ENCODE measurements at regions not wholly inside any gene's neighbourhood (a gene's known extent, or its start where the extent isn't known, plus 50 kb on each side); places are given as distances from the start of the nearest gene placed in this dataset.
"Not testable (repeated sequence)": the region's sequence is repeated elsewhere in the genome, so short reads cannot be mapped to it uniquely, and the experiment has no call there.

DNA sequence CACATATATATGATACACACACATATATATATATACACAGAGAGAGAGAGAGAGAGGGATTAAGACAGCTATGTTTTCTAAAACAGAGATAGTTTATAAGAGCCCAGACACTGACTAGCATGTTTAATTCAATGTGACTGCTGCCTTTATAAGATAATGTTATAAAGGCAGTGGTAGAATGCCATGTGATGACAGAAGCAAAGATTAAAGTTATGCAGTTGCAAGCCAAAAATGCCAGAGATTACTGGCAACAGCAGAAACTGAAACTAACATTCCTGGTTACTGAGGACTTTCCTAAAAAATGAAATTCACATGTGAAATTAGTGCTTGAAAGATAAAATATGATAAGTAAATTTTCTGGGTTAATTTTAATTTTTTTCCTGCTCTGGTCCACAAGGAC, 1888.9 kb downstream of the LRRC4C start:
- Mint-ChIP-seq H3K4me3 (no peak overlapping the region), H3K27me3 (no peaks in the 10 kb centered on the region), H3K27ac (no peak overlapping the region), H3K4me1 (ENCODE audit: unreplicated experiment) (peaks cover 5% of the 10 kb centered on the region), H3K36me3 (no peaks in the 10 kb centered on the region), H3K9me3 (no peaks in the 10 kb centered on the region)
- DNase-seq (ENCODE audit: extremely low spot score, unreplicated experiment), result no peak
- TF ChIP-seq, protein P1, sequence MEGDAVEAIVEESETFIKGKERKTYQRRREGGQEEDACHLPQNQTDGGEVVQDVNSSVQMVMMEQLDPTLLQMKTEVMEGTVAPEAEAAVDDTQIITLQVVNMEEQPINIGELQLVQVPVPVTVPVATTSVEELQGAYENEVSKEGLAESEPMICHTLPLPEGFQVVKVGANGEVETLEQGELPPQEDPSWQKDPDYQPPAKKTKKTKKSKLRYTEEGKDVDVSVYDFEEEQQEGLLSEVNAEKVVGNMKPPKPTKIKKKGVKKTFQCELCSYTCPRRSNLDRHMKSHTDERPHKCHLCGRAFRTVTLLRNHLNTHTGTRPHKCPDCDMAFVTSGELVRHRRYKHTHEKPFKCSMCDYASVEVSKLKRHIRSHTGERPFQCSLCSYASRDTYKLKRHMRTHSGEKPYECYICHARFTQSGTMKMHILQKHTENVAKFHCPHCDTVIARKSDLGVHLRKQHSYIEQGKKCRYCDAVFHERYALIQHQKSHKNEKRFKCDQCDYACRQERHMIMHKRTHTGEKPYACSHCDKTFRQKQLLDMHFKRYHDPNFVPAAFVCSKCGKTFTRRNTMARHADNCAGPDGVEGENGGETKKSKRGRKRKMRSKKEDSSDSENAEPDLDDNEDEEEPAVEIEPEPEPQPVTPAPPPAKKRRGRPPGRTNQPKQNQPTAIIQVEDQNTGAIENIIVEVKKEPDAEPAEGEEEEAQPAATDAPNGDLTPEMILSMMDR (conservative IDR thresholded peaks at IDR 0.05), result no peak

DNA sequence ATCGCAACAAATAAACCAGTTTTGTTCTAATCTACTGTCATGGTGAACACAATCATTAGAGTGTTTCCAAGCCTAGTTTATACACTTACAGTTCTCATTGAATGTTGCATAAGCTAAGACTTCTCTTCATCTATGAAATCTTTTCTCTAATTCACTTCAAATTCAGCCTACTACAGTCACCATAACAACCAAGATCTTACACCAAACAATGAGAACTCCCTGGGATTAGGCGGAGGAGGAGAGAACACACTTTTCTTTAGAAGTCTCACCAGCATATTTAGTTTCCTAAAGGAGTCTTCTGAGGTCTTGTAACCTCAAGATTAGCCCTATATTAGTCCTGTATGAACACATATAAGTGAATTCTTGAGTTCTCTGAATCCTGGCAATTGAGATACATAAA, 1889.7 kb downstream of the LRRC4C start:
- no peaks in the 10 kb centered on the region for H3K36me3 Mint-ChIP-seq

DNA sequence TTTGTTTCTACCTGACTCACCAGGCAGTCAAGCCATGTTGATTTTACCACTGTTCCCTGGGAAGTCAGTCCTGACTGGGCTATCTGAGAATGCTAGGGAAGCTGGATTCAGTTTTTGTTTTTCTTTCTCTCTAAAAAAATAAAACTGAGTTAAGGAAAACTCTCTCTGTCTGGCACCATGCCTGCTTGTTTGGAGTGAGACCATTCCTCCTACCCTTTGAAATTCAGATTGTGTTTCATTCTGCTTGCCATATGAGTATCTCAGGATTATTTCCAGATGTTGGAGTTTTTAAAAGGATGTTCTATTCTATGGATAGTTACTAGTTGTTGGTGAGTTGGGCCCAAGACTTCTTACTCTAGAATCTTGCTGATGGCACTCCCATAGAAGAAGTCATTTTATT, 1917.0 kb downstream of the LRRC4C start:
- peak overlapping the region; percentile 14 for H3K27ac Mint-ChIP-seq
- peaks cover 5% of the 10 kb centered on the region for H3K4me1 Mint-ChIP-seq (ENCODE audit: unreplicated experiment)
- H3K9me3 Mint-ChIP-seq, result no peaks in the 10 kb centered on the region
- no peaks in the 10 kb centered on the region for H3K27me3 Mint-ChIP-seq
- no peak for DNase-seq (ENCODE audit: extremely low spot score, unreplicated experiment)
- no peaks in the 10 kb centered on the region for H3K36me3 Mint-ChIP-seq
- peak overlapping the region; percentile 39 for H3K4me3 Mint-ChIP-seq
- TF ChIP-seq, protein P1 (conservative IDR thresholded peaks at IDR 0.05), result no peak

More for the DNA sequence above, 1889.7 kb downstream of the LRRC4C start:
- DNase-seq (ENCODE audit: extremely low spot score, unreplicated experiment), result no peak
- Mint-ChIP-seq H3K4me1 (ENCODE audit: unreplicated experiment) (peaks cover 5% of the 10 kb centered on the region), H3K27me3 (no peaks in the 10 kb centered on the region), H3K27ac (no peak overlapping the region), H3K9me3 (no peaks in the 10 kb centered on the region), H3K4me3 (no peak overlapping the region)
- TF ChIP-seq, protein P1 (conservative IDR thresholded peaks at IDR 0.05), result no peak

DNA sequence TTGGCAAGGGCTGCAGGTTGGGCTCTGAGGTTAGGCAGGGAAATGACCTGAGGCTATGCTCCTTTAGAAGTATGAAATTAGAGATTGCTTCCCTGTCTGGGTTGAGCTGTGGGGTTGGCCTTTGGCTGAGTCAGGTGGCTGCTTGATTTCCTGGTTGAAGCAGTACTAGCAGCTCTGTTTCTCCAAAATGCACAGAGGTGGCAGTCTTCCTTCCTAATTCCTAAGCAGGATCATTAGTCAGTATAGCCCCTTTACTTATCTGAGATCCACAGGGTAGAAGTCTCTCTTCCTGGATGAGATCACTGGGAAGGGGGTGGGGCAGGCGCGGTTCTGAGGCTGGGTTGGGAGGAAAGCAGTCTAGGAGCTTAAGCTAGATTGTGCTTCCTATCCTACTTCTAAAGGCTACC, 1917.5 kb downstream of the LRRC4C start:
- Mint-ChIP-seq H3K27ac (peak overlapping the region; percentile 14), H3K4me1 (ENCODE audit: unreplicated experiment) (peaks cover 5% of the 10 kb centered on the region), H3K9me3 (no peaks in the 10 kb centered on the region), H3K36me3 (no peaks in the 10 kb centered on the region), H3K27me3 (no peaks in the 10 kb centered on the region), H3K4me3 (peak overlapping the region; percentile 39)
- TF ChIP-seq, protein P1 (conservative IDR thresholded peaks at IDR 0.05), result no peak
- DNase-seq (ENCODE audit: extremely low spot score, unreplicated experiment), result no peak

DNA sequence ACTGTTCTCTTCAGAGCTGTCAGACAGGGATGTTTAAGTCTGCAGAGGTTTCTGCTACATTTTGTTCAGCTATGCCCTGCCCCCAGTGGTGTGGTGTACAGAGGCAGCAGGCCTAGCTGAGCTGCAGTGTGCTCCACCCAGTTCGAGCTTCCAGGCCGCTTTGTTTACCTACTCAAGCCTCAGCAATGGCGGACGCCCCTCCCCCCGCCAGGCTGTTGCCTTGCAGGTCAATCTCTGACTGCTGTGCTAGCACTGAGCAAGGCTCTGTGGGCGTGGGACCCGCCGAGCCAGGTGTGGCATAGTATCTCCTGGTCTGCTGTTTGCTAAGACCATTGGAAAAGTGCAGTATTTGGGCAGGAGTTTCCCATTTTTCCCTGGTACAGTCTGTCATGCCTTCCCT, 1923.1 kb downstream of the LRRC4C start:
- H3K4me1 Mint-ChIP-seq (ENCODE audit: unreplicated experiment); H3K9me3 Mint-ChIP-seq; H3K27ac Mint-ChIP-seq; H3K27me3 Mint-ChIP-seq; H3K4me3 Mint-ChIP-seq; H3K36me3 Mint-ChIP-seq; DNase-seq (ENCODE audit: extremely low spot score, unreplicated experiment): not testable (repeated sequence)
